GM19468 (cell line): ENCODE measurements at regions not wholly inside any gene's neighbourhood (a gene's known extent, or its start where the extent isn't known, plus 50 kb on each side); places are given as distances from the start of the nearest gene placed in this dataset.
"Not testable (repeated sequence)": the region's sequence is repeated elsewhere in the genome, so short reads cannot be mapped to it uniquely, and the experiment has no call there.

ENCODE experiments used
- ATAC-seq: cut with Tn5 transposase; IDR thresholded peaks from one replicate; pipeline ENCODE4 v1.9.1; 2021; ENCODE audit warnings: mild to moderate bottlenecking, moderate library complexity, moderate number of reproducible peaks; ENCODE audit not compliant: unreplicated experiment; ENCODE audit errors: extremely low read depth

DNA sequence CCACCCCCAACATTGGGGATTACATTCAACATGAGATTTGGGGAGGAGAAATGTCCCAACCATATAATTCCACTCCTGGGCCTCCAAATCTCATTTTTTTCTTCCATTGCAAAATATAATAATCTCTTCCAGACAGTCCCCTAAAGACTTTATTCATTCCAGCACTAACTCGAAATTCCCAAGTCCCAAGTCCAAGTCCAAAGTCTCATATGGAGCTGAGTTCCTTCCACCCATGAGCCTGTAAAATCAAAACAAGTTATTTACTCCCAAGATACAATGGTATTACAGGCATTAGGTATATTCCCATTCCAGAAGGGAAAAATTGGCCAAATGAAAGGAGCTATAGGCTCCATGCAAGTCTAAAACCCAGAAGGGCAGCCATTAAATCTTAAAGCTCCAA, 56.7 kb downstream of the P2RY1 start:
- no peak for ATAC-seq

DNA sequence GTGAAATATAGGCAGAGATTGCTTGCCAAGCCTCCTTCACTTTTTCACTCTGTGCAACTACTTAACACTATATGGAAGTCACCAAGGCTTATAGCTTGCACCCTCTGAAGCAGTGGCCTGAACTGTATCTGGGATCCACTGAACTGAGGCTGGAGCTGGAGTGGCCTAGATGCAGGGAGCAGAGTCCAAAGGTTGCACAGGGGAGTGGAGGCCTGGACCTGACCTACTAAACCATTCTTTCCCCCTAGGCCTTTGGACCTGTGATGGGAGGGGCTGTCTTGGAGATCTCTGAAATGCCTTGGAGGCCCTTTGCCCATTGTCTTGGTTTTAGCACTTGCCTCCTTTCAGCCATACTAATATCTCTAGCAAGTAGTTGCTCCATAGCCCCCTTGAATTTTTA, 57.5 kb downstream of the P2RY1 start:
- no peak for ATAC-seq

DNA sequence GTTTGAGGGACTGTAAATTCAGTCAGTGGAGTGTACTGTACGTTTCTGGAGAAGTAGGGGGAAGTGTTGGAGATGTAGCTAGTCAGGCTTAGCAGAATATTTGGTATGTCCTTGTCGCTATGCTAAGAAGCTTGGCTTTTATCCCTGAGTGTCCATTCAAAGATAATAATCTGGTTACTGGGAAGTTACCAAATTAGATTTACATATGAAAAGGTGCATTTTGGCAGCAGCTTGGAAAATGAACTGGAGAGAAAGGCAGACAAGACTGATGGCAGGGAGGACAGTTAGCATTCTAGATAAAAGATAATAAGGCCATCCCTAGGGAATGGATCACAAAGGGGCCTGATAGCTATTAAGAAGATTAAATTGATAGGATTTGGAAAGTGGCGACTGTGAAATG, 58.7 kb downstream of the P2RY1 start:
- no peak for ATAC-seq

DNA sequence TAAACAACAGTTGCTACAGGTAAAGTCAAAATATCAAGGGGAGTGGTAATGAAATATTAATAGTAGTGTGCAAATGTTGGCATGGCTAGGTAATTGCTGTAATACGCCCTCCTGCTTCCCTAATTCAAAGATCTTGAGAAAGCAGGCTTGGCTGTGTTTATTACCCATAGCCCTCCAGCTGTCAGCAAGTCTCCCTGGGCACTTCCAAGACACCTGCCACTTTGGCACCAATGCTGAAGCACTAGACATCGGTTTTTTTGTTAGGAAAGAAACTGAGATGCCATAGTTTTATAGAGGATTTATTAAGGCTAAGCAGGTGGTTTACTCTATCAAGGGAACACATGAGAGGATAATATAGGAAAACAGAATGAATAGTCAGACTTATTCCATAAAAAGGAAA, 64.4 kb downstream of the P2RY1 start:
- ATAC-seq: no peak

DNA sequence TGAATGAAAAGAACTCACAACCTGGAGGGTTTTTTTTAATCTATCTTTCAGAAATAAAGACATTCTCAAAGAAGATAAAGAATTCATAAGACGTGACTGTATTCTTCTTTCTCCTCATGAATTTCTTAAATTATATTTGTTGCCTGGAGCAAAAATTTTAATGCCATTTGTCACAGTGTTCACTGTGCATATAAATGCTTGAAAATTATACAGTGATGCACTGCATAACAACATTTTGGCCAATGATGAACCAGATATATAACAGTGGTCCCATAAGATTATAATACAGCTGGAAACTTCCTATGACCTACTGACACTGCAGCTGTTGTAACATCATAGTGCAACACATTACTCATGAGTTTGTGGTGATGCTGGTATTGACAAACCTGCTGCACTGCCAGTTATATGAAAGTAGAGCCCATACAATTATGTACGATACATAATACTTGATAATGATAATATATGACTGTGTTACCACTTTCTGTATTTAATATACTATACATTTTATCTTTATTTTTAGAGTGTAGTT, 67.3 kb downstream of the P2RY1 start:
- no peak for ATAC-seq

DNA sequence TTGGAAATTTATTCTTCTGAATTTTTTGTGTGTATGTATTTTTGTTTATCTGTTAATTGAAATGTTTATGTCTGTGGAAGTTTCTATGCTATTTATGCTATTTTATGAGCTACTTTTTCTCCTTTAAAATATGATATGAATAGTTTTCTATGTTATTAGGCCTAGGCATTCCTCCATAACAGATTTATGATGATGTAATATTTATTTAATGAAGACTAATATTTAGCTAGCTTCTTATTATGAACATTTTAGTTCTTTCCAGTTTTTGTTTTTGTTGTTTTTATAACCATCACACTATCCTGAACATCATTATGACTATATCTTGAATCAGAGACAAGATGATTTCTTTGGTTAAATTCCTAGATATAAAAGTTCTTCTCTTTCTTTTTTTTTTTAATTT, 70.7 kb downstream of the P2RY1 start:
- no peak for ATAC-seq

DNA sequence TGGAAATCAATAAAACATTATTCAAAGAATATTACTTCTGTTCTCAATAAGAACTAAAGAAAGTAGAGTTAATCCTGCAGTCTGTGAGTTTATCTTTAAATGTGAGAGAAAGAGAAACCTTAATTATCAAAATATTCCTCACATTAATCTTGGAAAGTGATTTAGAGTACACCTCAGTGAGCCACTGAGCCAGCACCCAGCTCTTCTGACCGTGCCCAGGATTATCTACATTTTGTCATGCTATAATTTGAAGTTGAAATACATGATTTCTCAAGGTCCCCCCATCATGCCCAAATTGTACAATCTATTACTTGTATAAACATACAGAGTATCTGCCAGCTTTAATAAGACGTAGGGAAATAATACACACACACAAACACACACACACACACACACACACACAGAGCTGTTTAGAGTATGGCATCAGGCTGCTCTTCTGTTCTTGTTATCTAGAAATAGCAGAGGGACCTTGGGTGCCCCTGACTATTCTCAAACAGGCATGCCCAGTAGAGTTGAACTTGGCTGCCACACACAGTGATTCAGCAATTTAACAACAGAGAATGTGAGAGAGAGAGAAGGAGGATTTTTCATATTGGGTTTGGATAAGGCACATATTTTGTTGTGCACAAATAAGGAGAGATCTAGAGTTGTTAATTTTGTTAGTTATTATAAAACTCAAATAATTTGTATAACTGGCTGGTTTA, 74.4 kb downstream of the P2RY1 start:
- ATAC-seq: no peak

DNA sequence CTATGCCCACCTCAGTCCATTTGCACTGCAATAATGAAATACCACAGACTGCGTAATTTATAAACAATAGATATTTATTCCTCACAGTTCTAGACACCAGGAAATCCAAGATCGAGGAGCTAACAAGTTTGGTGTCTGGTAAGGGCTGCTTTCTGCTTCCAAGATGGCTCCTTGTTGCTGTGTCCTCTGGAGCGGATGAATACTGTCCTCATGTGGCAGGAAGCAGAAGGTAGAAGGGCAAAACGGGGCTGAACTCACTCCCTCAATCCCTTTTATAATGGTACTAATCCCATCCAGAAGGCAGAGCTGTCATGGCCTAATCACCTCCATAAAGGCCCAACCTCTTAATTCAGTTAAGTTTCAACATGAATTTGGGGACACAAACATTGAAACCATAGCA, 75.3 kb downstream of the P2RY1 start:
- no peak for ATAC-seq

DNA sequence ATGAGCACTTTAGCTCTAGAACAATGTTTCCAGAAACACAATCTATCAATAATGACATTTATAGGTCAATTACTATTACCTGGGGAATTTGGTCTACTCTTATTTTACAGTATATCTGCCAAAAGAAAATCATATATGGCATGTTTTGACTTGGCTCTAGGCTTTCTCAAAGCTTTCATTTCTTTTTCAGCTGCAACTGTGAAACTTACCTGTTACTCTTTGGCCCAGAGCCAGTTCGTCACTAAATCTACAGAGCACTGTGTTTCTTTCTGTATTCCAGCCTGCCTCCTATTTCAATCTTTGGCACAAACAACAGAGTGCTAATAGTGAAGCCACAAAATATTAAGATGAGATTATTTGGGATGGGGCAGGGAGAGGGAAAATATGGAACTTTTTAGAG, 76.0 kb downstream of the P2RY1 start:
- no peak for ATAC-seq

DNA sequence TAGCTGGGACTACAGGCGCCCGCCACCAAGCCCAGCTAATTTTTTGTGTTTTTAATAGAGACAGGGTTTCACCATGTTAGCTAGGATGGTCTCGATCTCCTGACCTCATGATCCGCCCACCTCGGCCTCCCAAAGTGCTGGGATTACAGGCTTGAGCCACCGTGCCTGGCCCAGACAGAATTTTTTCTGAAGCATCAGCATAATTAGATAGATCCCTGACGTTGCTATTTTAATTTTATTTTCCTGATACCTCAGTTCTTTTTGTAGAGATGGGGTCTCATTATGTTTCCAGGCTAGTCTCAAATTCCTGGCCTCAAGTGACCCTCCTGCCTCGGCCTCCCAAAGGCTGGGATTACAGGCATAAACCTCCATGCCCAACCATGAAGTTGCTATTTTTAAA, 79.8 kb downstream of the P2RY1 start:
- not testable (repeated sequence) for ATAC-seq

DNA sequence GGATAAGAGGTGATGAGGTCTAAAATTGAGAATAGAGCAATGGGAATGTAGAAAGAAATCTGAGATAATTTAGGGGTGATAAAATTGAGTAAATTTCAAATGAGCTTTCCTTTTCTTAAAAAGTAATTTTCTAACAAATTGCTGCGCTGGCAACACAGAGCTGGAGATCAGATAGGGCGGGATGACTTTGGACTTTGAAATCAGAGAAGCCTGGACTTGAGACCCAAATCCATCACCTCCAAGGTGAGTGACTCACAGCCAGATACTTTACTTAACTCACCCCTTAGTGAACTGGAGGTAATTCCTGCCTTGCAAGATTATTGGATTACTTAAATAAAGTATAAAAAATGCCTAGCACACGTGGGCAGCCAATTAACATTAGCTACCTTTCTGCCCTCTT, 80.8 kb downstream of the P2RY1 start:
- ATAC-seq: no peak

DNA sequence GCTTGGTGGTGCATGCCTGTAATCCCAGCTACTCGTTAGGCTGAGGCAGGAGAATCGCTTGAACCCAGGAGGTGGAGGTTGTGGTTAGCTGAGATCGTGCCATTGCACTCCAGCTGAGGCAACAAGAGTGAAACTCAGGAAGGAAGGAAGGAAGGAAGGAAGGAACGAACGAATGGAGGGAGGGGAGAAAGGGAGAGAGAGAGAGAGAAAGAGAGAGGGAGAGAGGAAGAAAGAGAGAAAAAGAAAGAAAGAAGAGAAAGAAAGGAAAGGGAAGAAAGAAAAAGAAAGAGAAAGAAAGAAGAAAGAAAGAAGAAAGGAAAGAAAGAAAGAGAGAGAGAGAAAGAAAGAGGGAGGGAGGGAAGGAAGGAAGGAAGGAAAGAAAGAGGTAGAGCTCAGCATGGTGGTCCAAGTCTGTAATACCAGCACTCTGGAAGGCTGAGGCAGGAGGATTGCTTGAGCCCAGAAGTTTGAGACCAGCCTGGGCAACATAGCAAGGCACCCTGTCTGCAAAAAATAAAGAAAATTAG, 81.9 kb downstream of the P2RY1 start:
- ATAC-seq: no peak

DNA sequence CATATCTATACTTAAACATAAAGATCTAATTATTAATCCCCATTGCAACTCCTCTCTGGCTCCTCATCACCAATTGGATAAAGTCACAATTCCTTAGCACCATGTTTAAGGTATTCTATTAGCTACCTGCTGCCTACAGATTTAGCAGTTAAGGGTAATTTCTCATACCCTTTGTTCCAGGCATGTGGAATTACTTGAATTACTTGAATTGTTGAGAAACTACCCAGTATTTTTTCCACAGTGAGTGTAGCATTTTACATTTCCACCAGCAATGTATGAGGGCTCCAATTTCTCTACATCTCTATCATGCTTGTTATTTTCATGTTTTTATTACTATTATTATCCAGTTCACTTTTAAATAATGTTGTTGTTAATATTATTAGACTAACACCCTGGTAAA, 86.4 kb downstream of the P2RY1 start:
- no peak for ATAC-seq

DNA sequence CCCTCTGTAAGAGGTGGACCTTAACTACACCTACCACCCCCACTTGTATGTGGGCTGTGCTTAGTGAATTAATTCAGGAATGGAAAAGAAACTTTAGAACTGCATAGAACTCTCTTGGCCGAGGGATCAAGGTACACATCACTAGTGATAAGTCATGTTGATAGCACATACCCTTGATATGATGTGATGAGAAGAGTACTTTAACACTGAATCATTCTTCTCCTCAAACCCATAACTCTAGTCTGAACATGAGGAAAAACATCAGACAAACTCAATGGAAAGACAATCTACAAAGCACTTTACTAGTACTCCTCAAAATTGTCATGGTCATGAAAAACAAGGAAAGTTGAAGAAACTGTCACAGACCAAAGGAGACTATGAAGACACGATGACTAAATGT, 87.6 kb downstream of the P2RY1 start:
- ATAC-seq: no peak

DNA sequence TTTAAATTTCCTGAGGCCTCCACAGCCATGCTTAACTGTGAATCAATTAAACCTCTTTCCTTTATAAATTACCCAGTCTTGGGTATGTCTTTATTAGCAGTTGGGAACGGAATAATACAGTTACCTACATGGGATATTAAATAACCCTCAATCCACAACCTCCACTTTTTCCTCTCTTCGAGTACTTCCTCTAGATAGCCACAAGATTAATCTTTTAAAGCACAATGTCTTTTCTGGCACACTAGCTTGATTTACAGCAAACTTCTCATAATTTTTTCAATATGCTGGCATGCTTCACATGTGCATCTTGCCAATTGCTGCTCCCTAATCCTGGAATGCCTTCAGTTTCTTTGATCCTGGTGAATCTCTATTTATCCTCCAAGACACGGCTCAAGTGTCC, 92.2 kb downstream of the P2RY1 start:
- no peak for ATAC-seq

DNA sequence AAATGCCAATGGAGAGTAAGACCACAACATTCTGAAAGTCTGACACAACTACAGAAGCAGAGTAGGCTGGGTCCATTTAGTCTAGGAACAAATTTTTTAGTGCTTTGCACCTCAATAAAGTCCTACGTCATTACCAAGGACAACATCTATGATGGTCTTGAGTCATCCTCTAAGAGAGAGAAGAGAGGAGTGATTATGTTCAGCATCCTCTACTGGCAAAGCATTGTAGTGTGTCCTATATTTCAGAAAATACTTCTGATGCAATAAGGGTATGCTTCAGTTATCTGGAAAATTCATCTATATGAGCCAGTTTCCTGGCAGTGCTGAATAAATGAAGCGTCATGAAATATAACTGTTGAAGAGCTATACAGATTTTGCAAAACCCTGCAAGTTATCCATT, 95.6 kb downstream of the P2RY1 start:
- ATAC-seq: no peak

DNA sequence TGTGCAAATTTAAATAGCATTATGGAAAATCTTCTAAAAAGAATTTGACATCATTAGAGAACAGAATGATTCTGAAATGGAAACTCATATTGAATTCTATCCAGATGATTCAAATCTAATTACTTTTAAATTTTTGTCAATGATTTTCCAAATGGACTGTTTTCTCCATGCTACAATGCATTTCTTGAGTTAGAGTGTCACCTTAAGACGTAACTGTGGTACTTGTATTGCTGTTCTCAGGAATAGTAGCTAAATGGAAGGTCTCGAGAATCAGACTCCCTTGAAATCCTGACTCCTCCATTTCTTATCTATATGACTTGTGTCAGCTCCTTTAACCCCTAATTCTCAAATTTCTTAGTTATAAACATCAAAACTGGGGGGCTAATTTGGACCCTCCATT, 102.3 kb downstream of the P2RY1 start:
- ATAC-seq: no peak

DNA sequence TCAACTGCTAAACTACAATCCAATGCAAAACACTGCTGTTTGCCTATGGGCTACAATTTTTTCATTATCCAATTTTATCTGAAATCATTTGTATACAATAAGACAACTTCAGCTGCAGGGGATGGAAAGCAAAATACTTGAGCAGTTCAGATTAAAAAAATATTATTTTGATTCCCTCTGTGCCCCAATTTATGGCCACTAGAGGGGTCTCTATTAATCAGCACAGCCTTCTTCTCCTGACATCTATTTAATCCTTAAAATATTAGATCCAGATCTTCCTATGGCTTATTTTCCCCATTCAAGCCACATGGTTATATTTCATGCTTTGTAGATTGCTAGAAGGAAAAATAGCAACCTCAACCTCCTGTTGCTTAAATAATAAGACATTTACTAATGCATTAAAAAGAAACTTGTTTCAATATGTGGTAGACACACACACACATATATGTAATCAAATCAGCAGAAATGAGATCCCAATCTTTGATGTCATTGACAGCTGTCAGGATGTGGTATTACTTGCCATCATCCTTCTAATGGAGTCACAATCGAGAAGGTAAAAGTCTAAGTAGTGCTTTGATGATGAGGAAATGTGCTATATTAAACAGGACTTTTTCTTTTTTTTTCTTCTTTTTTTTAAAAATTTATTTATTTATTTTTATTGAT, 104.2 kb downstream of the P2RY1 start:
- no peak for ATAC-seq

DNA sequence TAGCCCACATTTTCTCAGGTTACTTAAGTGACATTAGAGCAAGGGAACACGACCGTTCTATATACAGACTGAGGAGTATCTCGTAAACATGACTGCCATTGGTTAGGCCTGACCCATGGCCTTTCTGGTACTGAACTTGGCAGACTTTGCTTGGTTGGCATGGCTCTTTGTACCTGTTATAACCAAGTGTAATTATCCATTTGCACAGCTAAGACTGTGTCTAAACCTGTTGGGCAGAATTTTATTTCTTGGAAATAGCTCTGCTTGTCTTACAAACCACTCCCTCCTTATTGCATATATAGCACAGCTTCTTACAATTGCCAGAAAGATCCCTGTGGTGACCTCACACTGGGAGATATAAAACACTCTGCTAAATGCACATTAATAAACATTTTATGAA, 106.9 kb downstream of the P2RY1 start:
- no peak for ATAC-seq

DNA sequence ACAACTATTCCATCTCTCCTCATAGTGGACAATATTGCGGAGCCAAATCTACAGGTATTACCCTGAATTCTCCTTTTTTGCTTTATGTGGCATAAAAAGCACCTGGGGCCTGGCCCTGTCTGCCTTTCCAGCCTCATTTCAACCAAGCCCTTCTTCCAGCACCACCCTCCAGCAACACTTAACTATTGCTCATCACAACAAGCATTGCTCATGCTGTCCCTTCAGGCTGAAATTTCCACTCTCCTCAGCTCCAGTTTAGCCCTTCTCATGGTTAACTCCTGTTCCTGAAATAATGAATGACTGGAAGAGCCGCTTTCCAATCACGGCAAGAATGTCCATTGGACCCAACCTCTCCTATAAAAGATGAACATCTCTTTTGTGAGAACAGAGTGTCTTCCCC, 107.4 kb downstream of the P2RY1 start:
- ATAC-seq: no peak

DNA sequence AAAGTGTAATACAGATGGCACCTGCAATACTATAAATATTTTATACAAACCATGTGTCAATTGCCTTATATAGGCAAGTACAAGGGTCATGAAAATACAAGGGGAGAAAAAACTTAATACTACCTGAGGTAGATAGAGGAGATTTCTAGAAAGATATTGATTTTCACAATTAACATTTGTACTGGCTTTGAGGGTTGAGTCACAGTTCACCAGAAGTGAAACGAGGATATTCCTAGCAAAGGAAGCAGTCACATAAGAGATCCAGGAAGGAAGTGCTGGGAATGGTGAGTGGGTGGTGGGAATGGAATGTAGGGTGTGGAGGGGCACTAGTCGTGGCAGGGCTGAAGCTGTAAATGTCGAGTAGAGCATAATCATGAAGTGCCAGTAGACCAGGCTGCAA, 108.7 kb downstream of the P2RY1 start:
- no peak for ATAC-seq

DNA sequence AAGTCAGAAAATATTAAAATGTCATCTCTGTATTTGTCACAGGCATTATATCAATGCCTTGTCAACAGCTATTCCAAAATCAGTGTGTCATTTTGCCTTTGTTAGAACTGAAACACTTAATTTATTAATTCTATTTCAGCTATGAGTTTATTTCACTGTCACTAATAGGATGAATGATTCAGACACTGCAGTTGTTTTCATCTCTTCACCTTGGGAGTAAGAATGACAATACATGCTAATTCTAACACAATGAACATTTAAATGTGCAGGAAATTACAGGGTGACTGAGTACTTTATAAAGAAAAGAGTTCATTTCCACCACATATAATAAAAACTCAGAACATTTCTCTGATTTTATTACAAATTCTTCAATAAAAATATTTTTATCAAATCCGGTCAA, 109.7 kb downstream of the P2RY1 start:
- no peak for ATAC-seq
